ENCODE measurements at regions not wholly inside any gene's neighbourhood (a gene's known extent, or its start where the extent isn't known, plus 50 kb on each side); places are given as distances from the start of the nearest gene placed in this dataset.

- TF ChIP-seq CTCF (optimal IDR thresholded peaks at IDR 0.05 in 1 of 3, IDR thresholded peaks at IDR 0.05 in 1 of 3, conservative IDR thresholded peaks at IDR 0.05 in 1 of 3; ENCODE audit: extremely low read depth in 1 of 3, insufficient read depth in 2 of 3, low read length in 3 of 3) (no peak), EZH2 (IDR thresholded peaks at IDR 0.05; ENCODE audit: low read length) (no peak)
Measured at GRCh38 chr4:146110871-146111485, 64.5 kb upstream of the LSM6 start.

All from keratinocyte (primary cell).